LoVo (cell line): ENCODE measurements at regions not wholly inside any gene's neighbourhood (a gene's known extent, or its start where the extent isn't known, plus 50 kb on each side); places are given as distances from the start of the nearest gene placed in this dataset.
"Not testable (repeated sequence)": the region's sequence is repeated elsewhere in the genome, so short reads cannot be mapped to it uniquely, and the experiment has no call there.

ENCODE experiments used
- DNase-seq: peaks from one replicate; pipeline ENCODE4 v3.0.0-alpha.2; 2016; ENCODE audit warnings: low spot score

DNA sequence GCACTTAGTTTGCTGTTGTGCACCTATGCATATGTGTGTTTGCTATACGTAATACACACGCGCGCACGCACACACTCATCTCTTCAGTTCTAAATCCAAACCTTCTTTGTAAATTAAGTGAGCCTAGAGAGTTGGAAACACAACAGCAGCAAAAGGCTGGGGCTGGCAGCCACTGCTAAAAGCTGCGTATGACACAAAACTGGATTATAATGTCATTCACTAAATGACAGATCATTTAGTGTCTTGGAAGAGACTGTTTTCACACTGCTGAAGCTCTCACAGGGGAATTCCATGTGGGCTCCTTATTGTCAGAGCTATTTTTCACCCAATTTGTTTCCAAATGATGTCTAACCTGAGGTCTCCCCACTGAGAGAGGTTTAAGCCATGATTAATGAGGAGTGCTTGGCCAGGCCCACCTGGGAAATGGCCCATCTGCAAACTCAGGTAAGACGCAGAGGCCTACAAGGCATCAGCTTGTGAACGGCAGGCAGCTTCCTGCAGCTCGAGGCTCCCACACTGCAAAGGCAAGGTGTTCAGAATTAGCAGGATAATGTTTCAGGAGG lies 94.2 kb downstream of the OLIG3 start:
- no peak for DNase-seq

DNA sequence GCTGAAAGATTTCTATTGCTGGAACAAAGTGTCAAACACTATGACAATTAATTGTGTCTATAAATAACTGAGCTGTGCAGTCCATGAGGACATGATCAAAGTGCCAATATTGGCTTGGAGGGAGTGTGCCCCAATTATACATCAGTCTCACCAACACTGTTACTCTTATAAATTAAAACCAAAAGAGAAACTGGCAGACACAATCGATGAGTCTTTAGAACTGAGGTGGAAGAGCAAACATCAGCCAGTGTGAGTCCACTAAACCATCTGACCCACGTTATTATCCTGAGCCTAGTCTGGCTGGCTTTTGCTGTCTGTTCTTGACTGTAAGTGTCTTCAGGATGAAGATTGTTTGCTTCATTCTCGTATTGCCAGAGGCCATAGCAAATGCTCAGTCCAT lies 98.9 kb downstream of the OLIG3 start:
- no peak for DNase-seq

GRCh38 chr6:137391061-137391814 lies 103.0 kb downstream of the OLIG3 start:
- no peak for DNase-seq

DNA sequence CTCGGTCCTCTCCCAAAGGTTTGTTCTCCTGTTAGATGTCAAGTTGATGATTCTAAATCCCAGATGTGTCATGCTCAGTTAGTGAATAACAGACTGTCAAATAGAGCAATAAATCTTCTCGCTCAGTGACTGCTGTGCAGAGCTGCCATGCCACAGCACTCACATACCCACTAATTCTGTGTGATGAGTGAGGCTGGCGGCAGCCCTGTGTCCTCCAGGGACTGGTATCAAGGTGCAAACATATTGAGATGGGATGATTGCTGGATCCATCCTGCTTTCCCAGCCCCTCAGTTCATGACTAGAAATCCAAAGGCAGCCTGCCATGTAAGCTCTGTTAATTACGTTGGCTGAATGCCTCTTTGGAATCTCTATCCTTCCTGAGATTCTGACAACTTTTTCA lies 103.9 kb downstream of the OLIG3 start:
- DNase-seq = no peak

DNA sequence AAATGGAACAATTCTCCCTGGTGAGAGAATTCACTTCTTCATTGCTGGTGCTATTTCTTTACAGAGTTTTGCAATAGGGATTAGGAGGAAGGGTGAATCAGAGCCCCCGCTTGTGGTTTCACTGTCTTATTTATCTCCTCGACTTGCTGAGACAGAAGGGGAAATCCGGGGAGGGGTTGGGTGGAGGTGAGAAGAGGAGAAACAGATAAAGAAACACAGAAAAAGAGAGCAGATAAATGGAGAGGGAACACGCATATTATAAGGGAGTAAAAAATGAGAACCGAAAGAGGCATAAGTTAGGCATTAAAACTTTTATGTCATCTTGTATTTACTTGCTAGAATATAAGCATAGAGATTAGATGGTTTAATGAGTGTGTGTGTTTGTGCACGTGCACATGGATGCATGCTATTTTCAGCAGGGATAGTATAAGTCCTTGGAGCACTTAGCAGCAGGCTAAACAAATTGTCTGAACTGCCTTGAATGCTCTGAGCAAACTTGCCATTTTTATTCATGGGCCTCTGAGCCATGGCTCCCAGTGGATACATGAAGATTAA lies 105.0 kb downstream of the OLIG3 start:
- no peak for DNase-seq

- DNase-seq = peak; percentile 11
These were observed 107.0 kb downstream of the OLIG3 start for GRCh38 chr6:137387096-137387764.

DNA sequence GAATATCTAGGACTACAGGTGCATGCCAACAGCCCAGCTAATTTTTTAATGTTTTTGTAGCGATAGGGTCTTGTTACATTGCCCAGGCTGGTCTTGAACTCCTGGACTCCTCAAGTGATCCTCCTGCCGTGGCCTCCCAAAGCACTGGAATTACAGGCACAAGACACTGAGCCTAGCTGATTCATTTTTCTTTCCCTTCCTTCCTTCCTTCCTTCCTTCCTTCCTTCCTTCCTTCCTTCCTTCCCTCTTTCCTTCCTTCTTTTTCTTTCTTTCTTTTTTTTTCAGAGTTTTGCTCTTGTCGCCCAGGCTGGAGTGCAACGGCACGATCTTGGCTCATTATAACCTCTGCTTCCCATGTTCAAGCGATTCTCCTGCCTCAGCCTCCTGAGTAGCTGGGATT lies 110.9 kb downstream of the OLIG3 start:
- DNase-seq = not testable (repeated sequence)

DNA sequence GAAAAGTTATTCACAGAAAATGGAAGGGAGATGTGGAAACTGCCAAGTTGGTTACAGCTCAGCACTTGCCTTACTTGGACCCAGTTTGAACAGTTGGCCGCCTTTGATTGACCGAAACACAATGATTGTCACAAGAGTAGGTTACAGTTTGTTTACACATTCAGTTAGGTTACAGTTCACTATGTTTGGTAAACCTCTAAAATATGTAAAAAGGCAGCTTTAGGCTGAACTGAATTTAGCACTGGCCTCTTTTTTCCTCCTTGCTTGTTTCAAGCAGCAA lies 116.2 kb downstream of the OLIG3 start:
- DNase-seq = no peak

DNA sequence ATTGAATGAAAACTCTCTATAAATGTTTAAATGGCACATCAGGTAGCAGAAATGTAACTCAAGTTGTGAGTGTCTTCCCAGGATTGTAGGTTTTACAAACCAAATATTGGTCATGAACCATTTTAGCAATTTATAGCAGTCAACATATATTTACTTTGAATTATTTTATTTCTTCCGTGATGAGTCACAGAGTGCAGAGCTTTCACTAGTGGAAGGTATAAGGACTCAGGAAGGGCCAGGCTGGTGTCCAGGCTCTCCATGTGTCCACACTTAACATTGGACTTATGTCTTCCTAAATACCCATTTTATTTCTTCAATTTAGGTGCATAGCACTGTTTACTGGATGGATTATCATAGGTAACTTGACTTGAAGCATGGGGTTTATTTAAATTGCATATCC lies 120.9 kb downstream of the OLIG3 start:
- no peak for DNase-seq

DNA sequence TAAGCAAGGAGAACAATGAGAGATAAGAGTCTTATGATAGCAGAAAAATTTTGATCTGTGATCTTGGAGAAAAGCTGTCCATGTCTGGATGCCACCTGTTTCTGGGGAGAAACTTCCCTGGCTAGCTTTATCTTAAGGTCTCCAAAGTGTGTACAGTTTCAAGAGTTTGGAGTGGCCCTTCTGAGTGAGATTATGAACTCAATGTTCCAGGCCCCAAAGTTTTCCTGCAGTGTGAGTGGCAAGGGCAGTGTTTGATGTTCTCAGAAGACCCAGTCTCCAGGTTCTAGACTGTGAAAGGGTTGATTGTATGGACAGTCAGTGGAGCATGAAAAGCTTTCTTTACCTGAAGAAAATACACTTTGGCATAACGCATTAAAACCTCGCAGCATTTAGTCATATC lies 121.7 kb downstream of the OLIG3 start:
- DNase-seq = no peak

DNA sequence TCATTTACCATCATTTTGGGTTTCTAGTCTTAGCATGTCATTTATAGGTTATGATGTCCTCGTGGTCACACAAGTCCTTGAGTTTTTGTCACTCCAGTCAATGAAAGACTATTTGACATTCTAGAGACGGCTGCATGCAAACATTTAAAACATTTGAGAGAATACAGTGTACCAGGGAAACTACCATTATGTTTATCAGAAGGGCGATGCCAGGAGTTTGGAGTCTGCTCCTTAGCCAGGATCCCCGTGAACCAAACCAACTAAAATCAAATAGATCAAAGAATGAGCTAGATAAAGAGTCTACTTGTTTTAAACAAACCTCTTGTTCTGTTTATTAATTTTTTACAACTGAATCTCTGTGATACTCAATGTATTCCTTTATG lies 122.6 kb downstream of the OLIG3 start:
- no peak for DNase-seq

DNA sequence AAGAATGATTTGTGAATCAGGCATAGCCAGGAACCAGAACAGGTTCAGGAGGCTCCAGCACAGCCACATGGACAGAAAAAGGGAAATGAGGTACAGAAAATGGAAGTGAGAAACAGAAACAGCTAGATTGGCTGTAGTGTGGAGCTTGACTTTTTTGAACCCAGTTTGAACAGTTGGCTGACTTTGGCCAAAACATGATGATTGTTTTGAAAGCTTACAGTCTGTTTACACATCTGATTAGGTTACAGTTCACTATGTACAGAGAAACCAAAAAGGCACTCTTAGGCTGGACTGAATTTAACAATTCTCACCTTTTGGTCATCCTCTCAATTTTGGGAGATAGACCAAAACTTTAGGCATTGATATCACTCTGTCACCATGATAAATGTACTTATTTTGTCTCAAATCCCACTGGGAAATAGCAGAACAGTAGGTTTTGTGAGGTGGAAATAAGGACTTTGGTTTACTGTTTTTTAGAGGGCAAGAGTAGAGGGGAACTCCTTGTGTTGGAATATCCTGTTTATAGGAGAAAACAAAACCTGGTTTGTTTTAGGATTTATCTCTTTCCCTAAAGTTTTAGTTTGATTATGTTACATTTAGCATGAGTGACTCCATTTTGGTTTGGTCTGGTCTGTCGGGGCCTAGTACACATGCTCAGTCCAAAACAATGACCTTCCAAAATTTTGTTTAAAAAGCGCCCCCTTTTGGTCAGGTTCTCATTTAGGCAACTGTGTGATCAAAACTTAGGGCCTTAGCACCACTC lies 123.1 kb downstream of the OLIG3 start:
- no peak for DNase-seq

DNA sequence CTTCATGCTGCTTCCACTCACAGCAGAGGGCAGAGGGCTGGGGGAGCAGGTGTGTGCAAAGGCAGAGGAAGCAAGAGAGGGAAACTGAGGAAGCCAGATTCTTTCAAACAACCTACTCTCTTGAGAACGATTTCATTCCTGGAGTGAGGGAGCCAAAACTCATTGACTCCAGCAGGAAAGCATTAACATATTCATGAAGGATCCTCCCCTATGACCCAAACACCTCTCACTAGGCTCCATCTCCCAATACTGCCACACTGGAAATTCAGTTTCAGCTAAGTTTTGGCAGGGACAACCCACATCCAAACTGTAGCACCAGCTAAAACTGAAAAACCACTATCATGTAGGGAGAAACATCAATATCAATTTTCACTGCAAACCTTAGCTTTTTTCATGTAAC lies 125.1 kb downstream of the OLIG3 start:
- no peak for DNase-seq

DNA sequence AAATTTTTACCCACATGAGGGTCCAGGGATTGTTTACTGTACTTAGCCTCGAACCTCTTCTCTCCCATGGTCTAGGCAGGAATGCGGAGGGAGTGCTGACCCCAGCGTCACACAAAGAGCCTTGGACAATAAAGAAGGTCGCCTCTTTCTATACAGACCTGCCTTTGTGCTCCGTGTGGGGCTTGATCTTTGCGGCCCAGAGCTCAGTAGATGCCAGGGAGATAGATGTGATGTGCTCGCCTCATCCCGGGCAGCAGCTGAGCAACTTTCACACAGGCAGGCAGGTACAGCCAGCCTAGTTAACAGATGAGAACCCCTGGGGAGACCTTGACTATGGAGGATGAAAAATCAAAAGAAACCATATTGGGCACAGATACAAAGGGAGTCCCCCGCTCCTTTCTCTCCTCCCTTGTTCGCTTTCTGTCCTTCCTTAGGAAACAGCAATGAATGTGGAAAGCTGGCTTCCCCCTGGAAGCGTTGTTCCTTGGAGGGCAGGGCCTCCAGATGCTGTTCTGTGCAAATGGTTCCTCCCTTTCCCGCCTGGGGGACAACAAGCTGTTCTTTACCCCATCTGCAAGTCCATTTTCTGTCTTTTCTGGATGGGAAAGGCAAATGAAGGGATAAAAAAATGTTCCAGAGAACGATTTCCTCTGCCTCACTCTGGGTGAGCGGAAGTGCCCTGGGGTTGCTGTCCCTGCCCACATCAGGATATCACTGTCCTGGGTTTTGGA lies 128.3 kb downstream of the OLIG3 start:
- DNase-seq = no peak

DNA sequence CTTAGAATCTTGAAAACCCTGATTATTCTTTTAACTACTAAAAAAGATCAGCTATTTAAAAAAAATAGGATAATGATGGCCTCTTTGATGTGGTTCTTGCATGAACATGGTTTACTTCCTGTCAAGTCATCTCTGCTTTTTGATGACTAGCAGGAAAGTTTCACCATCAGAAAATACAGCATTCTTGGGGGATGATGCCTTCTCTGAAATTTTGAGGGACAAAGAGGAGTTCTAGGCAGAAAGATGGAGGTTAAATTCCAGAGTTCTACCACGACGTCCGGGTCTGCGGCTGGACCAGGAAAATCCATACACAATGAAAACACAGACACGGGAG lies 130.4 kb downstream of the OLIG3 start:
- no peak for DNase-seq

DNA sequence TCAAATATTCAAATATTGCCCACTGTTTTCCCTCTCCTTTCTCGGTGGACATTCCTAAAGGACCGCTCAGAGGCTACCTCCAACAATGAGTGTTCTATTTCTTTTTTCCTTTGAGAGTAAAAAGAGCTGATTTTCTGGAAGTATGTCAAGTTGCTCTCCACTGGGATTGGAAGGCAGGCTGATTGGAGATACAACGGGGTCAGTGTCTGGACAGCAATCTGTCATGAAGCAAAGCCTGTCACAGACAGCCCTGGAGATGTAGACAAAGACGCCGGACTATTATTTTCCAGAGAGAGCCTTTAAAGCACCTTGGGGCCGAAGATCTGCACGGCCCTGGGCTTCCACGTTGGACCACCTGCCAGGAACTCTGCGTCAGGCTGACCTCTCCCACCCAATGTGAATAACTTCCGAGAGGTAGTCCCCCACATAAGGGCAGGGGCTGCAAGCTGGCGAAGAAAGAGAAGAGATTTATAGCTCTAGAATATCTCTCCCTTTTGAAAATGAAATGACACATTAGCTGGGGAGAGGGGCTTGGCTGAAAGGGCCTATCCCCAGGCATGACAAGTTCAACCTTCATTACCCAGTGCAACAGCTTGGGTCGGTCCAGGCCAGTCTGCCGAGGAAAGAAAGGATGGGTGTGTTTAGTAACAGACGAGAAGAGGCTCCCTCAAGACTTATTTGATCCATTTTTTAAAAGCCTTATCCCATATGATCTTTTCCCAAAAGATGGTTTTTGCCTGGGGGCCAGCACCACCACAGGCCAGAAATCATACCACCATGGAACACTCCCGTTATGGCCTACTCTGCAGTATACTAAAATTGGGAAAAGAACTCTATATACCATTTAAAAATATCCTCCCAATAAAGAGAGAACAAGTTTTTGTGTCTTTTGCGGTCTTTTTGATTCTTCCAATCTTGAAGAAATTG lies 131.1 kb downstream of the OLIG3 start:
- DNase-seq = no peak

GRCh38 chr6:137361701-137362100 lies 132.5 kb downstream of the OLIG3 start:
- DNase-seq = no peak

DNA sequence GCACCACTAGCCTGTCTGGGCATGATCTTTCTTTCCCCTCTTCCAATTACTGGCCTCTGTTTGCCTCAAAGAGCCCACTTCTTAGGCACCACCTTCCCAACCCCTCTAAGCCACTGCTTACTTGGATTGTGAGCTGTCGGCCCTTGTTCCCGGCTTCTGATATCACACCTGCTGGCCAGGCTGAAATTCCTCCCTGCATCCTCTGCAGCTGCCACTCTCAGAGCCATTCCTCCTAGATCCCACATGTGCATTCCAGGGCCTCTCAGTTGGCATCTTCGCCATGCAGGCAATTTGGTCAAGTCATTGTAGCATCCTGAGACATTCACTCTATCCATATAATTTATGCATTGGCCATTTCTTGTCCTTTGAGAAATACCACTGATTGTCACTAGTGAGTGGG lies 135.9 kb downstream of the OLIG3 start:
- no peak for DNase-seq

DNA sequence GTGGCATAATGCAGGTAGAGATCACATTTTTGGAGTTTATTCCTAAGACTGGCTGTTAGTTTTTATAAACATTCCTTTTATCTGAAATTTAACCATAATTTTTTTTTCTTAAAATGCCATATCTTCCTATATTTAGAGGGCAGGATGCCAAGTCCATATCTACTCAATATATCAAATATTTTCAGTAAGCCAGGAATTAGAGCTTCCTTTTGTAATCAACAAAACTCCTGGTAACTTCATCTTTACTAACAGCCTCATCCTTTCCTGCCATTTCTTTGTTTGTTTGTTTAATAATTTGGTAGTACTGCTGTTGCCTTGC lies 136.3 kb downstream of the OLIG3 start:
- no peak for DNase-seq

DNA sequence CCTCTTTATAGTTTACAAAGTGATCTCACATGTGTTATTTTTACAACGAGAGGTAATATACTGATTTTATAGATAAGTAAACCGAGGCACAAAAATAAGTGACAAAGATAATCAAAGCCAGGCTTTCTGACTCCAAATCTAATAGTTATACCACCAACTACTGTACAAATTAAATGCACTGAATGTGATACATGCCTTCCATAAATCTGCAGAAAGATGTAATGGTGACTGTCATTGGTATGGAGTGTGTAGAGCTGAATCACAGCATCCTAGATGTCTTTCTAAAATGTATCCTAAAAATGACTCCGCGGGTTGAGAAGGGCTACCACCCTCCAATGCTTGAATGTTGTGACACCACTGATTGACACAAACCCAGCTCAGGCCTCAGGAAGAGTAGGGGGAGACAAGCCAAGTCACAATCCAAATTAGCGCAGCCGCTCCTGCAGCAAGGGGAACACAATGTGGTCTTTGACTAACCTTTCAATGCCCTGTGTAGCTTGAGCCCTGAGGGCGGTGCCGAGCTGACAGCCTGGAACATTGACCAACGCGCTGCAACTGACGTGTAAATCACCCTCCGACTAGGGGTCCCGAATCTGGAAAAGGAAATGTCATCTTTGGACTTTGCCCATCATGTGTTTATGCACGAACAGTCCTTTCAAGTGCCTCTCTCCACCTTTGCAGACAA lies 136.8 kb downstream of the OLIG3 start:
- DNase-seq = no peak
